ENCODE measurements at regions not wholly inside any gene's neighbourhood (a gene's known extent, or its start where the extent isn't known, plus 50 kb on each side); places are given as distances from the start of the nearest gene placed in this dataset.

- Mint-ChIP-seq H3K9me3 (no peaks in the 10 kb centered on the region), H3K4me1 (no peaks in the 10 kb centered on the region), H3K27ac (no peak overlapping the region), H3K4me3 (no peak overlapping the region), H3K27me3 (peaks cover 0 to 5% (median 2%) of the 10 kb centered on the region in 5 donors), H3K36me3 (no peaks in the 10 kb centered on the region)
- POLR2A ChIA-PET: no interaction called here
- no peak for ATAC-seq
- DNase-seq: no peak
These were observed 109.5 kb downstream of the DYNAP start for GRCh38 chr18:54700580-54700979.

DNA sequence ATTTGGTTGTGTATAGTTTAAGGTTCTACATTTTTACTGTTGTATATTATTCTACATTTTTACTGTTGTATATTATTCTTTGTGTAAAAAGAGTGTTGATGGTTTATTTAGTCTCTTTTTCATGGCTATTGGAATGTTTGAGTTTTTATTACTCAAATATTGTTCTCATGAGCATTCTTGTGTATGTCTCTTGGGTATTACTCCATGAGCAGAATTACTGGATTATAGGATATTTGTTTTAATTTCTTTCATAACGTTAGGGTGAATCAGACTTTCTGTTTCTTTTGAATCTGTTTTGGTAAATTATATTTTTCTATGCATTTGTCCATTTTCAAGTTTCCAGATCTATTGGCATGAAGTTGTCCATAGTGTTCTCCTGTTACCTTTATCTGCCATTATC lies 111.6 kb downstream of the DYNAP start:
- no peak overlapping the region for H3K27ac Mint-ChIP-seq
- no peaks in the 10 kb centered on the region for H3K36me3 Mint-ChIP-seq
- DNase-seq (no peak), ATAC-seq (no peak)
- no peaks in the 10 kb centered on the region for H3K4me1 Mint-ChIP-seq
- no peak overlapping the region for H3K4me3 Mint-ChIP-seq
- H3K9me3 Mint-ChIP-seq: peaks cover 0 to 3% (median 0%) of the 10 kb centered on the region in 9 donors
- POLR2A ChIA-PET: no interaction called here
- H3K27me3 Mint-ChIP-seq: peaks cover 0 to 2% (median 0%) of the 10 kb centered on the region in 5 donors

DNA sequence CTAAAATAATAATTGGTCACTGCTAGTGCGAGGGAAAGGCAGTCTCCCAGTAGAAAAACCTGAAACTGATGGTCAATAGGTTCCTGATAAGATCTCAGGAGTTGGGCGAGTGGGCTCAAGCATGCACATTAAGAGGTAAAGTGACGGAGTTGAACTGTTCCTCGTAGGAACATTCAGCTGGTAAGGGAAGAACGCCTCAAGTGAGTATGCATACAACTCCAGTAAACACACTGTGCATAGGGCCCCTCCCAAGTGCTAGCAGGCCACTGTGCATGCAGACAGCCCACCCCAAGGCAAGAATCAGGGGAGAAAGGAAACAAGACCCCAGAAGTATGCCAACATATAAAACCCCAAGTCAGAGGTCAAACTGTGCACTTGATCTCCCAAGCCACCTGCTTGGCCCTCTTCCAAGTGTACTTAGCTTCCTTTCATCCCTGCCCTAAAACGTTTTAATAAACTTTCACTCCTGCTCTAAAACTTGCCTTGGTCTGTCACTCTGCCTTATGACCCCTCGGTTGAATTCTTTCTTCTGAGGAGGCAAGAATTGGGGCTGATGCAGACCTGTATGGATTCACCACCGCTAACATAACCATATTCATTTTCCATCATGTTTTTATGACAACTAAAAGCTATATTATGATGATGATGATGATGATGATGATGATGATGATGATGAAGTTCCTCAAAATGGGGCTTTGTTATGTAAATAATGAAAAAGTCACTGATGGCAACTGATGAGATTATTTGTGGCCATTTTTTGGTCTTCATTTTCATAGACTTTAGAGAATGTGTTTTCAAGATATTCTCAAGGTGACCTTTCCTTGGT lies 118.0 kb upstream of the RAB27B start:
- POLR2A ChIA-PET: no interaction called here
- peaks cover 0 to 14% (median 6%) of the 10 kb centered on the region in 5 donors for H3K27me3 Mint-ChIP-seq
- ATAC-seq (no peak), DNase-seq (no peak)
- H3K27ac Mint-ChIP-seq: peak overlapping the region in 1 of 10 donors; percentile 65
- H3K4me1 Mint-ChIP-seq: peaks cover 0 to 14% (median under 1%) of the 10 kb centered on the region in 4 donors
- H3K4me3 Mint-ChIP-seq: no peak overlapping the region
- H3K9me3 Mint-ChIP-seq: peaks cover 0 to 3% (median 0%) of the 10 kb centered on the region in 9 donors
- H3K36me3 Mint-ChIP-seq: no peaks in the 10 kb centered on the region

DNA sequence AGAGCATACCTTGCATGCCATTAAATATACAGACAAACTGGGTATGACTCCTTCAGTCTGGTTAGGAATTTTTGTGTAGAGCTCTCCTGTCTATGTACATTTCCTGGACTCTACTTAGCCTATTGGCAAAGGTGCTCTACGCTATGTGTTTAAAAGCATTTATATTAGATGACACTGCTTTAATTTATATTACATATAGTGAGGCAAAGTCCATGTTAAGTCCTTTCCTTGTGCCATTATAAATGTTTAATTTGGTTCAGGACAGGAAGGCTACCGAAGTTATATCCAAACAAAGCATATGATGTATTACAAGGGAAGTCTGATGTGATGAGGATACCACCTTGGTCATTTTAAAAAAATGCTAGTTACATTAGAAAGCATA lies 117.4 kb upstream of the RAB27B start:
- H3K4me3 Mint-ChIP-seq: no peak overlapping the region
- H3K36me3 Mint-ChIP-seq: no peaks in the 10 kb centered on the region
- POLR2A ChIA-PET: no interaction called here
- H3K27ac Mint-ChIP-seq: no peak overlapping the region
- no peak for DNase-seq
- ATAC-seq: no peak
- H3K27me3 Mint-ChIP-seq: peaks cover 4 to 20% (median 11%) of the 10 kb centered on the region in 5 donors
- peaks cover 0 to 3% (median 0%) of the 10 kb centered on the region in 9 donors for H3K9me3 Mint-ChIP-seq
- H3K4me1 Mint-ChIP-seq: peaks cover 0 to 14% (median under 1%) of the 10 kb centered on the region in 4 donors

DNA sequence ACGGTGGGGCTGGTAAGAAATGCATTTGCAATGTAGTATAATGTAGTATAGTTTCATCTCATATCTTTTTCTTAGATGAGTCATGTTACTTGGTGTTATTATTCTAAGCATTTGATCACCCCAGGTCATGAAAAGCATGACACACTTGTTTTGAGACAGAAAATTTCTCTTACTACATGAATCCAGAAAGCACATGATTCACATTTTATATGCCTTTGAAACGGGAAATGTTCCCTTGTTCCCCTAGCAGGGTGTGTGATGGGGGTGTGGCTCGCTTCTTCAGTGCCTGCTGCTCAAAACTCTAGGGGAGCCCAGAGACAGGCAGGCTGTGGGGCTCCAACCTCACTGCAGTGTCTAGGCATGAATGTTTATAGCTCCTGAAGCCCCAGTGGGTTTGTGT lies 116.0 kb upstream of the RAB27B start:
- DNase-seq: no peak
- H3K4me3 Mint-ChIP-seq: no peak overlapping the region
- peaks cover 0 to 18% (median under 1%) of the 10 kb centered on the region in 4 donors for H3K4me1 Mint-ChIP-seq
- H3K27ac Mint-ChIP-seq: no peak overlapping the region
- H3K27me3 Mint-ChIP-seq: peaks cover 8 to 25% (median 13%) of the 10 kb centered on the region in 5 donors
- no peak for ATAC-seq
- peaks cover 0 to 3% (median 0%) of the 10 kb centered on the region in 9 donors for H3K9me3 Mint-ChIP-seq
- H3K36me3 Mint-ChIP-seq: no peaks in the 10 kb centered on the region
- POLR2A ChIA-PET: no interaction called here

GRCh38 chr18:54712758-54713157 lies 115.5 kb upstream of the RAB27B start:
- Mint-ChIP-seq H3K36me3 (no peaks in the 10 kb centered on the region), H3K27ac (no peak overlapping the region), H3K9me3 (peaks cover 0 to 1% (median 0%) of the 10 kb centered on the region in 9 donors), H3K4me3 (no peak overlapping the region), H3K4me1 (peaks cover 4 to 22% (median 5%) of the 10 kb centered on the region in 4 donors), H3K27me3 (peaks cover 8 to 25% (median 13%) of the 10 kb centered on the region in 5 donors)
- ATAC-seq (no peak), DNase-seq (no peak)
- POLR2A ChIA-PET: no interaction called here

GRCh38 chr18:54713386-54713785 lies 114.9 kb upstream of the RAB27B start:
- Mint-ChIP-seq H3K4me1 (peaks cover 9 to 28% (median 11%) of the 10 kb centered on the region in 4 donors), H3K27ac (no peak overlapping the region), H3K36me3 (no peaks in the 10 kb centered on the region), H3K4me3 (no peak overlapping the region), H3K27me3 (peaks cover 8 to 19% (median 13%) of the 10 kb centered on the region in 5 donors), H3K9me3 (peaks cover 0 to 1% (median 0%) of the 10 kb centered on the region in 9 donors)
- DNase-seq: no peak
- ATAC-seq: no peak
- POLR2A ChIA-PET: no interaction called here

- Mint-ChIP-seq H3K27me3 (peaks cover 9 to 19% (median 13%) of the 10 kb centered on the region in 5 donors), H3K4me1 (peaks cover 11 to 31% (median 14%) of the 10 kb centered on the region in 4 donors), H3K4me3 (no peak overlapping the region), H3K36me3 (no peaks in the 10 kb centered on the region), H3K9me3 (peaks cover 0 to 1% (median 0%) of the 10 kb centered on the region in 9 donors), H3K27ac (peak overlapping the region in 1 of 10 donors; percentile 27)
- DNase-seq (no peak), ATAC-seq (no peak)
- POLR2A ChIA-PET: no interaction called here
These were observed 113.4 kb upstream of the RAB27B start for GRCh38 chr18:54714851-54715250.

GRCh38 chr18:54716586-54716985 lies 111.7 kb upstream of the RAB27B start:
- Mint-ChIP-seq H3K36me3 (no peaks in the 10 kb centered on the region), H3K4me1 (peaks cover 11 to 31% (median 14%) of the 10 kb centered on the region in 4 donors), H3K4me3 (no peak overlapping the region), H3K27ac (peak overlapping the region in 1 of 10 donors; percentile 60), H3K9me3 (no peaks in the 10 kb centered on the region), H3K27me3 (peaks cover 9 to 19% (median 13%) of the 10 kb centered on the region in 5 donors)
- DNase-seq (no peak), ATAC-seq (no peak)
- POLR2A ChIA-PET: no interaction called here

- H3K4me3 Mint-ChIP-seq: peak overlapping the region; percentile 39 to 78 (median 68)
- POLR2A ChIA-PET: interaction anchor here (0.6 kb wide), 1 partner anchor 448 kb away, joined by 3 read pairs; the partner anchor contains the start of gene POLI
- H3K36me3 Mint-ChIP-seq: no peaks in the 10 kb centered on the region
- peak; percentile 62 to 77 for ATAC-seq
- DNase-seq: peak in 6 of 10 donors; percentile 4 to 29 (median 13)
- H3K27ac Mint-ChIP-seq: peak overlapping the region in 4 of 10 donors; percentile 3 to 67 (median 22)
- H3K4me1 Mint-ChIP-seq: peaks cover 10 to 31% (median 14%) of the 10 kb centered on the region in 4 donors
- no peaks in the 10 kb centered on the region for H3K9me3 Mint-ChIP-seq
- peaks cover 9 to 19% (median 13%) of the 10 kb centered on the region in 5 donors for H3K27me3 Mint-ChIP-seq
These were observed 110.4 kb upstream of the RAB27B start for GRCh38 chr18:54717673-54718407.

GRCh38 chr18:54718408-54718773 lies 109.9 kb upstream of the RAB27B start:
- peak overlapping the region in 8 of 10 donors; percentile 44 to 78 (median 72) for H3K4me3 Mint-ChIP-seq
- POLR2A ChIA-PET: interaction anchor here (0.6 kb wide), 1 partner anchor 449 kb away, joined by 3 read pairs; the partner anchor contains the start of gene POLI

GRCh38 chr18:54720620-54721019 lies 107.7 kb upstream of the RAB27B start:
- Mint-ChIP-seq H3K27ac (no peak overlapping the region), H3K36me3 (no peaks in the 10 kb centered on the region), H3K4me3 (no peak overlapping the region), H3K9me3 (no peaks in the 10 kb centered on the region), H3K27me3 (peaks cover 6 to 18% (median 8%) of the 10 kb centered on the region in 5 donors), H3K4me1 (peaks cover 10 to 17% (median 14%) of the 10 kb centered on the region in 4 donors)
- POLR2A ChIA-PET: no interaction called here
- DNase-seq (no peak), ATAC-seq (no peak)

More at GRCh38 chr18:54718408-54718773, 109.9 kb upstream of the RAB27B start:
- Mint-ChIP-seq H3K36me3 (no peaks in the 10 kb centered on the region), H3K9me3 (no peaks in the 10 kb centered on the region), H3K27ac (peak overlapping the region in 3 of 10 donors; percentile 0 to 67 (median 3)), H3K4me1 (peaks cover 10 to 28% (median 14%) of the 10 kb centered on the region in 4 donors), H3K27me3 (peaks cover 13 to 20% (median 14%) of the 10 kb centered on the region in 5 donors)
- ATAC-seq (no peak), DNase-seq (no peak)

- Mint-ChIP-seq H3K9me3 (no peaks in the 10 kb centered on the region), H3K4me1 (no peaks in the 10 kb centered on the region), H3K27me3 (peaks cover 0 to 16% (median 4%) of the 10 kb centered on the region in 5 donors), H3K4me3 (no peak overlapping the region), H3K36me3 (no peaks in the 10 kb centered on the region), H3K27ac (no peak overlapping the region)
- no peak for DNase-seq
- no peak for ATAC-seq
- POLR2A ChIA-PET: no interaction called here
These were observed 102.1 kb upstream of the RAB27B start for GRCh38 chr18:54726143-54726542.
